Neural progenitor cell (in vitro differentiated cells): ENCODE measurements at regions not wholly inside any gene's neighbourhood (a gene's known extent, or its start where the extent isn't known, plus 50 kb on each side); places are given as distances from the start of the nearest gene placed in this dataset.

Source experiments
- DNase-seq: peaks from one replicate; pipeline ENCODE4 v3.0.0-alpha.2; 2016; ENCODE audit warnings: low spot score
- H2AFZ ChIP-seq: fragments of 200-600 bp; sonication (generic); replicated peaks from 2 replicates; pipeline ENCODE4 v1.6.1; 2016; ENCODE audit warnings: antibody characterized with exemption
- H3F3A ChIP-seq: fragments of 200-600 bp; sonication (generic); 2 replicates; pipeline ENCODE4 v1.6.1; 2016; ENCODE audit warnings: antibody characterized with exemption, low read depth
- H3K27ac ChIP-seq: fragments of 200-600 bp; sonication (generic); 2 replicates; pipeline ENCODE4 v1.5.1; 2016; ENCODE audit warnings: mild to moderate bottlenecking
- H3K27me3 ChIP-seq: fragments of 200-600 bp; sonication (generic); 2 replicates; pipeline ENCODE4 v1.6.1; 2016; ENCODE audit warnings: mild to moderate bottlenecking, moderate library complexity
- H3K36me3 ChIP-seq: fragments of 200-600 bp; sonication (generic); 2 replicates; pipeline ENCODE4 v1.5.1; 2016
- H3K4me1 ChIP-seq: fragments of 200-600 bp; sonication (generic); 2 replicates; pipeline ENCODE4 v1.6.1; 2016; ENCODE audit warnings: mixed run types
- H3K4me2 ChIP-seq: fragments of 200-600 bp; sonication (generic); 2 replicates; pipeline ENCODE4 v1.6.1; 2016
- H3K4me3 ChIP-seq: fragments of 200-600 bp; sonication (generic); 2 replicates; pipeline ENCODE4 v1.5.1; 2016
- H3K79me2 ChIP-seq: fragments of 200-600 bp; sonication (generic); 2 replicates; pipeline ENCODE4 v1.6.1; 2016; ENCODE audit warnings: low read depth
- H3K9ac ChIP-seq: fragments of 200-600 bp; sonication (generic); 2 replicates; pipeline ENCODE4 v1.6.1; 2016
- H3K9me3 ChIP-seq: fragments of 200-600 bp; sonication (generic); 2 replicates; pipeline ENCODE4 v1.5.1; 2016; ENCODE audit warnings: low read depth
- H4K20me1 ChIP-seq: fragments of 200-600 bp; sonication (generic); 2 replicates; pipeline ENCODE4 v1.6.1; 2016; ENCODE audit warnings: low read depth
- H3K27ac Mint-ChIP-seq: 3 replicates; pipeline ENCODE4 v1.8.0; 2021; ENCODE audit warnings: mixed read lengths
- H3K27me3 Mint-ChIP-seq: 2 replicates; pipeline ENCODE4 v1.8.0; 2022; ENCODE audit warnings: low read depth, mild to moderate bottlenecking, inconsistent platforms, moderate library complexity, mixed read lengths; ENCODE audit not compliant: insufficient read depth
- H3K36me3 Mint-ChIP-seq: 3 replicates; pipeline ENCODE4 v1.8.0; 2021; ENCODE audit warnings: mixed read lengths
- H3K4me1 Mint-ChIP-seq: 3 replicates; pipeline ENCODE4 v1.8.0; 2021; ENCODE audit warnings: mixed read lengths
- H3K4me3 Mint-ChIP-seq: 3 replicates; pipeline ENCODE4 v1.8.0; 2021; ENCODE audit warnings: mild to moderate bottlenecking, moderate library complexity, mixed read lengths
- H3K9me3 Mint-ChIP-seq: 3 replicates; pipeline ENCODE4 v1.8.0; 2020; ENCODE audit warnings: mixed read lengths
- CTCF ChIP-seq: fragments of 200-600 bp; sonication (generic); IDR thresholded peaks from 2 replicates; pipeline ENCODE4 v1.5.1; 2017; ENCODE audit warnings: antibody characterized with exemption, mild to moderate bottlenecking
- EZH2 ChIP-seq: fragments of 200-600 bp; sonication (generic); IDR thresholded peaks from 2 replicates; pipeline ENCODE4 v1.6.1; 2017; ENCODE audit warnings: antibody characterized with exemption, mild to moderate bottlenecking, moderate library complexity
- EZH2phosphoT487 ChIP-seq: fragments of 200-600 bp; sonication (generic); IDR thresholded peaks from 2 replicates; pipeline ENCODE4 v1.6.1; 2017; ENCODE audit warnings: antibody characterized with exemption

- no peaks in the 10 kb centered on the region for H3K79me2 ChIP-seq
- H3K27ac Mint-ChIP-seq, result no peak overlapping the region
Measured at GRCh38 chr4:180281724-180282123, 1961.5 kb upstream of the TENM3 start.

GRCh38 chr4:180284267-180284666 lies 1958.9 kb upstream of the TENM3 start:
- H3K4me3 ChIP-seq, result no peak overlapping the region
- no peaks in the 10 kb centered on the region for H3K36me3 ChIP-seq
- H3K9ac ChIP-seq, result no peak overlapping the region
- H3K4me2 ChIP-seq, result no peak overlapping the region
- peaks cover 9% of the 10 kb centered on the region for H3K4me1 Mint-ChIP-seq
- H4K20me1 ChIP-seq, result no peaks in the 10 kb centered on the region
- peaks cover 2% of the 10 kb centered on the region for H3K27me3 Mint-ChIP-seq
- no peaks in the 10 kb centered on the region for H3F3A ChIP-seq
- H3K27me3 ChIP-seq, result no peaks in the 10 kb centered on the region
- no peak overlapping the region for H3K27ac Mint-ChIP-seq
- no peak for DNase-seq
- H3K4me1 ChIP-seq, result no peaks in the 10 kb centered on the region
- TF ChIP-seq EZH2phosphoT487 (no peak), EZH2 (no peak), CTCF (no peak)
- no peaks in the 10 kb centered on the region for H3K36me3 Mint-ChIP-seq
- no peaks in the 10 kb centered on the region for H3K9me3 ChIP-seq
- no peaks in the 10 kb centered on the region for H3K9me3 Mint-ChIP-seq
- no peak overlapping the region for H3K27ac ChIP-seq
- no peak overlapping the region for H2AFZ ChIP-seq
- no peaks in the 10 kb centered on the region for H3K79me2 ChIP-seq
- H3K4me3 Mint-ChIP-seq, result no peak overlapping the region

More at GRCh38 chr4:180281724-180282123, 1961.5 kb upstream of the TENM3 start:
- H3K27me3 ChIP-seq, result no peaks in the 10 kb centered on the region
- no peak overlapping the region for H3K27ac ChIP-seq
- H3F3A ChIP-seq, result no peaks in the 10 kb centered on the region
- H3K9me3 ChIP-seq, result no peaks in the 10 kb centered on the region
- no peaks in the 10 kb centered on the region for H3K36me3 ChIP-seq
- DNase-seq, result no peak
- no peaks in the 10 kb centered on the region for H4K20me1 ChIP-seq
- Mint-ChIP-seq H3K27me3 (no peaks in the 10 kb centered on the region), H3K36me3 (no peaks in the 10 kb centered on the region), H3K4me3 (no peak overlapping the region), H3K4me1 (peaks cover 9% of the 10 kb centered on the region), H3K9me3 (no peaks in the 10 kb centered on the region)
- H3K9ac ChIP-seq, result no peak overlapping the region
- TF ChIP-seq CTCF (no peak), EZH2phosphoT487 (no peak), EZH2 (no peak)
- H2AFZ ChIP-seq, result no peak overlapping the region
- H3K4me1 ChIP-seq, result no peaks in the 10 kb centered on the region
- no peak overlapping the region for H3K4me2 ChIP-seq
- H3K4me3 ChIP-seq, result no peak overlapping the region

GRCh38 chr4:180285796-180286195 lies 1957.4 kb upstream of the TENM3 start:
- H3K4me1 Mint-ChIP-seq, result peaks cover 6% of the 10 kb centered on the region
- H3K27me3 Mint-ChIP-seq, result peaks cover 2% of the 10 kb centered on the region
- H3K4me1 ChIP-seq, result no peaks in the 10 kb centered on the region
- DNase-seq, result no peak
- no peaks in the 10 kb centered on the region for H4K20me1 ChIP-seq
- H3K27ac ChIP-seq, result no peak overlapping the region
- no peak overlapping the region for H3K4me2 ChIP-seq
- H3K27me3 ChIP-seq, result no peaks in the 10 kb centered on the region
- H3K4me3 ChIP-seq, result no peak overlapping the region
- no peaks in the 10 kb centered on the region for H3K9me3 ChIP-seq
- TF ChIP-seq EZH2phosphoT487, result no peak
- TF ChIP-seq CTCF, result no peak
- no peak for TF ChIP-seq EZH2
- no peak overlapping the region for H3K27ac Mint-ChIP-seq
- no peak overlapping the region for H3K9ac ChIP-seq
- H3K36me3 Mint-ChIP-seq, result no peaks in the 10 kb centered on the region
- H2AFZ ChIP-seq, result no peak overlapping the region
- no peak overlapping the region for H3K4me3 Mint-ChIP-seq
- no peaks in the 10 kb centered on the region for H3K79me2 ChIP-seq
- no peaks in the 10 kb centered on the region for H3K9me3 Mint-ChIP-seq
- H3K36me3 ChIP-seq, result no peaks in the 10 kb centered on the region
- no peaks in the 10 kb centered on the region for H3F3A ChIP-seq

- H3K4me1 Mint-ChIP-seq, result peaks cover 3% of the 10 kb centered on the region
- no peak overlapping the region for H3K27ac Mint-ChIP-seq
- H3K36me3 ChIP-seq, result no peaks in the 10 kb centered on the region
- H3K9me3 Mint-ChIP-seq, result peaks cover 1% of the 10 kb centered on the region
- H4K20me1 ChIP-seq, result no peaks in the 10 kb centered on the region
- DNase-seq, result no peak
- H3K4me2 ChIP-seq, result no peak overlapping the region
- no peak for TF ChIP-seq CTCF
- TF ChIP-seq EZH2, result no peak
- no peak for TF ChIP-seq EZH2phosphoT487
- no peaks in the 10 kb centered on the region for H3K4me1 ChIP-seq
- no peak overlapping the region for H3K27ac ChIP-seq
- H3K4me3 Mint-ChIP-seq, result no peak overlapping the region
- H3F3A ChIP-seq, result no peaks in the 10 kb centered on the region
- H3K27me3 ChIP-seq, result no peaks in the 10 kb centered on the region
- no peaks in the 10 kb centered on the region for H3K79me2 ChIP-seq
- no peaks in the 10 kb centered on the region for H3K36me3 Mint-ChIP-seq
- H3K4me3 ChIP-seq, result no peak overlapping the region
- H3K9ac ChIP-seq, result no peak overlapping the region
- peaks cover 2% of the 10 kb centered on the region for H3K27me3 Mint-ChIP-seq
- no peaks in the 10 kb centered on the region for H3K9me3 ChIP-seq
- H2AFZ ChIP-seq, result no peak overlapping the region
Measured at GRCh38 chr4:180292339-180292738, 1950.9 kb upstream of the TENM3 start.
